Loucy (cell line): ENCODE measurements at regions not wholly inside any gene's neighbourhood (a gene's known extent, or its start where the extent isn't known, plus 50 kb on each side); places are given as distances from the start of the nearest gene placed in this dataset.

Source experiments
- CTCF ChIP-seq: fragments of 200-600 bp; sonication (generic); conservative IDR thresholded peaks from 2 replicates; pipeline ENCODE4 v1.5.1; 2014; ENCODE audit warnings: mild to moderate bottlenecking, antibody characterized with exemption, low read length
- EZH2phosphoT487 ChIP-seq: fragments of 200-600 bp; IDR thresholded peaks from 2 replicates; pipeline ENCODE4 v1.6.1; 2018; ENCODE audit warnings: antibody characterized with exemption, mild to moderate bottlenecking, moderate library complexity, borderline replicate concordance

GRCh38 chr16:35463358-35463757 lies 2003.9 kb downstream of the TP53TG3F start:
- no peak for TF ChIP-seq CTCF
- no peak for TF ChIP-seq EZH2phosphoT487
